HepG2 (cell line): ENCODE measurements at regions not wholly inside any gene's neighbourhood (a gene's known extent, or its start where the extent isn't known, plus 50 kb on each side); places are given as distances from the start of the nearest gene placed in this dataset.

ENCODE experiments used
- ATAC-seq: fragments of 200-7000 bp; cut with Tn5 transposase; 3 replicates; pipeline ENCODE4 v1.9.1; 2020; ENCODE audit warnings: mild to moderate bottlenecking, moderate library complexity
- BruUV-seq: library from RNA; stranded (reverse); fragments of 400-500 nt; replicated peaks from 2 replicates; lab custom pipeline; 2021; lab: Mats Ljungman, UMichigan
- CTCF ChIA-PET: fragments of 300-600 bp; formaldehyde crosslinking; extraction: SDS; loops from one replicate; lab custom pipeline; 2021; ENCODE audit warnings: low total read pairs, inconsistent platforms, low intra/inter-chr PET ratio; lab: Yijun Ruan, JAX
- POLR2A ChIA-PET: fragments of 350-600 bp; sonication (Branson Sonifier 250); formaldehyde crosslinking; loops from one replicate; lab custom pipeline; 2020; ENCODE audit warnings: antibody characterized with exemption, inconsistent platforms; lab: Yijun Ruan, JAX
- DNase-seq: peaks from one replicate; pipeline ENCODE4 v3.0.0-alpha.2; 2015; ENCODE audit warnings: low spot score
- FAIRE-seq: peaks from 3 replicates; lab custom pipeline; 2011; peaks lifted over from hg19 to GRCh38; lab: Jason Lieb, UNC
- H2AFZ ChIP-seq: one replicate; pipeline ENCODE4 v1.6.1; 2011; ENCODE audit warnings: low read length, inconsistent platforms
- H3K27ac ChIP-seq: fragments of 300-600 bp; 3 replicates; pipeline ENCODE4 v1.8.0; 2011; ENCODE audit warnings: mixed run types, mild to moderate bottlenecking, mixed read lengths, low read length, inconsistent platforms; ENCODE audit not compliant: insufficient read depth; ENCODE audit errors: extremely low read length
- H3K27me3 ChIP-seq, 2 experiments: fragments of 200-600 bp in 1 of 2; 2 replicates in 1 of 2; 3 replicates in 1 of 2; pipeline versions ENCODE4 v1.6.0 to v1.8.0; 2011; ENCODE audit warnings: low read length in 2 of 2, mild to moderate bottlenecking in 2 of 2, moderate library complexity in 2 of 2, inconsistent platforms in 1 of 2; ENCODE audit not compliant: insufficient read depth in 2 of 2, control insufficient read depth in 1 of 2
- H3K36me3 ChIP-seq, 2 experiments: fragments of 200-600 bp in 1 of 2; replicated peaks in 1 of 2; 2 replicates in 1 of 2; 3 replicates in 1 of 2; pipeline versions ENCODE4 v1.5.1 to v1.8.0; 2011; ENCODE audit warnings: low read length in 2 of 2, inconsistent platforms in 1 of 2; ENCODE audit not compliant: insufficient read depth in 2 of 2, control insufficient read depth in 1 of 2
- H3K4me1 ChIP-seq: 2 replicates; pipeline ENCODE4 v1.5.1; 2012; ENCODE audit warnings: low read length, inconsistent platforms; ENCODE audit not compliant: insufficient read depth
- H3K4me2 ChIP-seq: 2 replicates; pipeline ENCODE4 v1.6.0; 2011; ENCODE audit warnings: low read depth, low read length, inconsistent platforms
- H3K4me3 ChIP-seq, 3 experiments: fragments of 200-600 bp in 1 of 3; sonication (generic), shearing (Covaris generic) in 1 of 3; replicated peaks in 1 of 3; 2 replicates each; pipeline ENCODE4 v1.5.1; 2011 to 2016; ENCODE audit warnings: low read length in 3 of 3, inconsistent platforms in 2 of 3, low read depth in 2 of 3, mild to moderate bottlenecking in 2 of 3, control low read depth in 1 of 3, mixed read lengths in 1 of 3; ENCODE audit not compliant: insufficient read depth in 1 of 3
- H3K79me2 ChIP-seq: one replicate; pipeline ENCODE4 v1.6.1; 2011; ENCODE audit warnings: low read length, inconsistent platforms; ENCODE audit not compliant: insufficient read depth
- H3K9ac ChIP-seq: 2 replicates; pipeline ENCODE4 v1.6.0; 2011; ENCODE audit warnings: mild to moderate bottlenecking, low read depth, low read length, inconsistent platforms; ENCODE audit not compliant: insufficient read depth
- H3K9me3 ChIP-seq: 2 replicates; pipeline ENCODE4 v1.5.1; 2012; ENCODE audit warnings: mild to moderate bottlenecking, low read length
- H4K20me1 ChIP-seq: 2 replicates; pipeline ENCODE4 v1.6.0; 2011; ENCODE audit warnings: inconsistent platforms, mild to moderate bottlenecking, low read length, moderate library complexity; ENCODE audit not compliant: insufficient read depth
- FOXP1 ChIP-seq, 2 experiments: fragments of 450-650 bp in 1 of 2; IDR thresholded peaks; 2 replicates each; pipeline ENCODE4 v1.6.1; 2017 to 2018; ENCODE audit warnings: antibody characterized with exemption in 1 of 2
- GRHL1 ChIP-seq: sonication (generic); formaldehyde crosslinking; conservative IDR thresholded peaks from 2 replicates; pipeline ENCODE4 v1.8.0; 2022; ENCODE audit warnings: missing genetic modification reagents
- NR2C2 ChIP-seq: sonication (generic); formaldehyde crosslinking; IDR thresholded peaks from 2 replicates; pipeline ENCODE4 v1.4.0; 2020; ENCODE audit warnings: missing genetic modification reagents, mild to moderate bottlenecking, moderate library complexity, borderline replicate concordance
- TARDBP ChIP-seq: sonication (generic); formaldehyde crosslinking; IDR thresholded peaks from 2 replicates; pipeline ENCODE4 v1.8.0; 2022; ENCODE audit warnings: mild to moderate bottlenecking, missing genetic modification reagents
- ZIK1 ChIP-seq: sonication (generic); formaldehyde crosslinking; IDR thresholded peaks from 2 replicates; pipeline ENCODE4 v1.5.0; 2020; ENCODE audit warnings: mild to moderate bottlenecking, low read depth, missing genetic modification reagents, borderline replicate concordance
- ZNF747 ChIP-seq: sonication (generic); formaldehyde crosslinking; IDR thresholded peaks from 2 replicates; pipeline ENCODE4 v1.8.1; 2023; ENCODE audit warnings: missing genetic modification reagents, mild to moderate bottlenecking, borderline replicate concordance
- WGBS: methylation state at CpG from one replicate; pipeline ENCODE4 v1.1.6; 2017; ENCODE audit warnings: low lambda C conversion rate; 5-methylcytosine and 5-hydroxymethylcytosine counted together
- in situ Hi-C: cut with HindIII; loops from 2 replicates; pipeline ENCODE4 v1.10.0; 2017; ENCODE audit warnings: low pct_unique_long_range_greater_than_20kb; ENCODE audit not compliant: extremely low pct_ligation_motif_present
- intact Hi-C: fragments of 100-400 bp; cut with micrococcal nuclease; formaldehyde crosslinking; loops from one replicate; pipeline ENCODE4 v1.10.0; 2022; ENCODE audit not compliant: unreplicated experiment

- no peak for TF ChIP-seq TARDBP (CRISPR knock-in tag)
These were observed 338.8 kb upstream of the ATP10B start (continued) for GRCh38 chr5:161190778-161191177.

GRCh38 chr5:161190086-161190485, 338.1 kb upstream of the ATP10B start:
- H3K4me3 ChIP-seq: no peak overlapping the region
- no peaks in the 10 kb centered on the region for H3K4me1 ChIP-seq
- H2AFZ ChIP-seq: no peak overlapping the region
- H3K36me3 ChIP-seq: no peaks in the 10 kb centered on the region
- H3K9ac ChIP-seq: no peak overlapping the region
- no peaks in the 10 kb centered on the region for H3K79me2 ChIP-seq
- FAIRE-seq: no peak
- ATAC-seq: no peak
- no peaks in the 10 kb centered on the region for H4K20me1 ChIP-seq
- in situ Hi-C loops: no loop called here
- DNase-seq: no peak
- H3K9me3 ChIP-seq: no peaks in the 10 kb centered on the region
- no peak for TF ChIP-seq GRHL1
- no peak for TF ChIP-seq FOXP1 (IDR thresholded peaks at IDR 0.05)
- TF ChIP-seq FOXP1 (CRISPR knock-in tag; IDR thresholded peaks at IDR 0.05): no peak
- no peak for TF ChIP-seq ZIK1 (CRISPR knock-in tag)
- TF ChIP-seq ZNF747: no peak
- TF ChIP-seq NR2C2 (CRISPR knock-in tag): no peak
- BruUV-seq: no TSS peak
- intact Hi-C loops: no loop called here
- H3K27ac ChIP-seq: no peak overlapping the region
- POLR2A ChIA-PET: no interaction called here
- no peaks in the 10 kb centered on the region for H3K27me3 ChIP-seq
- WGBS: 5% methylated on average over 3 of the region's 3 CpGs
- CTCF ChIA-PET: no interaction called here
- no peak overlapping the region for H3K4me2 ChIP-seq
